GM23338 (cell line): ENCODE measurements at regions not wholly inside any gene's neighbourhood (a gene's known extent, or its start where the extent isn't known, plus 50 kb on each side); places are given as distances from the start of the nearest gene placed in this dataset.

ENCODE experiments used
- ATAC-seq: fragments of 200-7000 bp; cut with Tn5 transposase; 3 replicates; pipeline ENCODE4 v1.9.1; 2020
- DNase-seq: peaks from one replicate; pipeline ENCODE4 v3.0.0-alpha.2; 2015; ENCODE audit warnings: low spot score
- H2AFZ ChIP-seq: fragments of 200-600 bp; sonication (generic); 2 replicates; pipeline ENCODE4 v1.8.0; 2016; ENCODE audit warnings: antibody characterized with exemption, mild to moderate bottlenecking, moderate library complexity
- H3F3A ChIP-seq: fragments of 200-600 bp; sonication (generic); replicated peaks from 2 replicates; pipeline ENCODE4 v1.8.0; 2017; ENCODE audit warnings: antibody characterized with exemption, mixed run types, low read depth
- H3K27ac ChIP-seq: fragments of 200-600 bp; sonication (generic); 2 replicates; pipeline ENCODE4 v1.6.1; 2016; ENCODE audit warnings: low read depth
- H3K27me3 ChIP-seq: fragments of 200-600 bp; sonication (generic); 2 replicates; pipeline ENCODE4 v1.8.0; 2016; ENCODE audit warnings: mild to moderate bottlenecking, mixed run types, moderate library complexity; ENCODE audit not compliant: insufficient read depth
- H3K36me3 ChIP-seq: fragments of 200-600 bp; sonication (generic); 2 replicates; pipeline ENCODE4 v1.8.0; 2016; ENCODE audit warnings: mild to moderate bottlenecking; ENCODE audit not compliant: insufficient read depth
- H3K4me1 ChIP-seq: fragments of 200-600 bp; sonication (generic); 2 replicates; pipeline ENCODE4 v1.8.0; 2016; ENCODE audit warnings: mild to moderate bottlenecking, moderate library complexity; ENCODE audit not compliant: insufficient read depth
- H3K4me2 ChIP-seq: fragments of 200-600 bp; sonication (generic); 2 replicates; pipeline ENCODE4 v1.7.1; 2017; ENCODE audit warnings: mixed run types
- H3K4me3 ChIP-seq: fragments of 200-600 bp; sonication (generic); 2 replicates; pipeline ENCODE4 v1.6.1; 2016; ENCODE audit warnings: mixed run types
- H3K79me2 ChIP-seq: fragments of 200-600 bp; sonication (generic); replicated peaks from 2 replicates; pipeline ENCODE4 v1.8.0; 2017; ENCODE audit warnings: mild to moderate bottlenecking; ENCODE audit not compliant: insufficient read depth
- H3K9me2 ChIP-seq: fragments of 200-600 bp; sonication (generic); 2 replicates; pipeline ENCODE4 v1.8.0; 2017; ENCODE audit not compliant: insufficient read depth
- H4K20me1 ChIP-seq: fragments of 200-600 bp; sonication (generic); replicated peaks from 2 replicates; pipeline ENCODE4 v1.8.0; 2017; ENCODE audit warnings: mild to moderate bottlenecking; ENCODE audit not compliant: insufficient read depth
- H3K27ac Mint-ChIP-seq: 2 replicates; pipeline ENCODE4 v1.8.0; 2020; ENCODE audit warnings: inconsistent platforms, mild to moderate bottlenecking, moderate library complexity, mixed read lengths
- H3K27me3 Mint-ChIP-seq: 3 replicates; pipeline ENCODE4 v1.8.0; 2022; ENCODE audit warnings: low read depth, mild to moderate bottlenecking, moderate library complexity, mixed read lengths, inconsistent platforms; ENCODE audit not compliant: insufficient read depth, poor library complexity
- H3K36me3 Mint-ChIP-seq: 3 replicates; pipeline ENCODE4 v1.8.0; 2021; ENCODE audit warnings: low read depth, mild to moderate bottlenecking, inconsistent platforms, moderate library complexity, mixed read lengths
- H3K4me1 Mint-ChIP-seq: 3 replicates; pipeline ENCODE4 v1.8.0; 2020; ENCODE audit warnings: mild to moderate bottlenecking, inconsistent platforms, mixed read lengths
- H3K4me3 Mint-ChIP-seq: 3 replicates; pipeline ENCODE4 v1.8.0; 2021; ENCODE audit warnings: moderate library complexity, mild to moderate bottlenecking, inconsistent platforms, mixed read lengths
- H3K9me3 Mint-ChIP-seq: 3 replicates; pipeline ENCODE4 v1.8.0; 2020; ENCODE audit warnings: moderate library complexity, mild to moderate bottlenecking, inconsistent platforms, mixed read lengths
- CREB1 ChIP-seq: fragments of 250-450 bp; sonication (Bioruptor Pico); IDR thresholded peaks from 2 replicates; pipeline ENCODE4 v1.5.0; 2020; ENCODE audit warnings: low read depth, mild to moderate bottlenecking, moderate library complexity
- CTCF ChIP-seq, 2 experiments: fragments of 200-600 bp in 1 of 2; sonication (generic) in 1 of 2; conservative IDR thresholded peaks; 2 replicates each; pipeline versions ENCODE4 v1.5.1 to v1.6.1; 2016 to 2017; ENCODE audit warnings: antibody characterized with exemption in 2 of 2, low read depth in 2 of 2, mild to moderate bottlenecking in 2 of 2, moderate library complexity in 1 of 2
- EZH2 ChIP-seq: fragments of 200-600 bp; sonication (generic); IDR thresholded peaks from one replicate; pipeline ENCODE4 v1.8.0; 2017; ENCODE audit warnings: antibody characterized with exemption, mild to moderate bottlenecking, low read depth; ENCODE audit not compliant: unreplicated experiment
- EZH2phosphoT487 ChIP-seq: fragments of 200-600 bp; sonication (generic); IDR thresholded peaks from one replicate; pipeline ENCODE4 v1.8.1; 2018; ENCODE audit warnings: antibody characterized with exemption; ENCODE audit not compliant: unreplicated experiment
- NANOG ChIP-seq: IDR thresholded peaks from 2 replicates; pipeline ENCODE4 v1.6.1; 2016; ENCODE audit warnings: antibody characterized with exemption, borderline replicate concordance
- POLR2AphosphoS5 ChIP-seq: IDR thresholded peaks from 2 replicates; pipeline ENCODE4 v1.6.1; 2016; ENCODE audit warnings: antibody characterized with exemption, low read depth
- STAT1 ChIP-seq: IDR thresholded peaks from one replicate; pipeline ENCODE4 v1.6.1; 2016; ENCODE audit warnings: antibody characterized with exemption; ENCODE audit not compliant: unreplicated experiment
- ZNF114 ChIP-seq: fragments of 250-450 bp; sonication (Bioruptor Pico); IDR thresholded peaks from 2 replicates; pipeline ENCODE4 v1.5.0; 2020; ENCODE audit warnings: mild to moderate bottlenecking, moderate library complexity
- ZNF331 ChIP-seq: fragments of 250-450 bp; sonication (Bioruptor Pico); IDR thresholded peaks from 2 replicates; pipeline ENCODE4 v1.5.0; 2020; ENCODE audit warnings: low read depth, mild to moderate bottlenecking, moderate library complexity
- TF ChIP-seq, protein P1 (sequence below): IDR thresholded peaks from 2 replicates; pipeline ENCODE4 v1.6.1; 2016; ENCODE audit warnings: antibody characterized with exemption
- TF ChIP-seq, protein P2 (sequence below): IDR thresholded peaks from one replicate; pipeline ENCODE4 v1.6.1; 2018; ENCODE audit warnings: antibody characterized with exemption; ENCODE audit not compliant: unreplicated experiment

GRCh38 chr12:115204957-115205754 is 521.2 kb upstream of the TBX3 start:
- peaks cover 10% of the 10 kb centered on the region for H3K4me1 ChIP-seq
- H3K4me3 ChIP-seq, result no peak overlapping the region
- peaks cover 4% of the 10 kb centered on the region for H3K27me3 Mint-ChIP-seq
- H3K36me3 ChIP-seq, result no peaks in the 10 kb centered on the region
- DNase-seq (peak; percentile 28), ATAC-seq (peak; percentile 31; the same call in 2 of the 3 replicates)
- no peaks in the 10 kb centered on the region for H4K20me1 ChIP-seq
- H3K9me2 ChIP-seq, result no peaks in the 10 kb centered on the region
- no peak overlapping the region for H3K4me3 Mint-ChIP-seq
- H3F3A ChIP-seq, result no peaks in the 10 kb centered on the region
- H3K9me3 Mint-ChIP-seq, result no peaks in the 10 kb centered on the region; the same call in 1 of the 3 replicates
- H3K79me2 ChIP-seq, result no peaks in the 10 kb centered on the region
- H2AFZ ChIP-seq, result peak overlapping the region; percentile 84
- no peak overlapping the region for H3K27ac ChIP-seq
- peaks cover 33% of the 10 kb centered on the region for H3K4me1 Mint-ChIP-seq
- no peak for TF ChIP-seq ZNF331
- no peak for TF ChIP-seq ZNF114 (CRISPR knock-in tag)
- TF ChIP-seq CTCF (conservative IDR thresholded peaks at IDR 0.05; ENCODE audit: low read depth in 2 of 2), result no peak
- no peak for TF ChIP-seq EZH2phosphoT487
- no peak for TF ChIP-seq POLR2AphosphoS5
- no peak for TF ChIP-seq CREB1 (CRISPR knock-in tag)
- TF ChIP-seq NANOG, result no peak
- TF ChIP-seq, protein P1, sequence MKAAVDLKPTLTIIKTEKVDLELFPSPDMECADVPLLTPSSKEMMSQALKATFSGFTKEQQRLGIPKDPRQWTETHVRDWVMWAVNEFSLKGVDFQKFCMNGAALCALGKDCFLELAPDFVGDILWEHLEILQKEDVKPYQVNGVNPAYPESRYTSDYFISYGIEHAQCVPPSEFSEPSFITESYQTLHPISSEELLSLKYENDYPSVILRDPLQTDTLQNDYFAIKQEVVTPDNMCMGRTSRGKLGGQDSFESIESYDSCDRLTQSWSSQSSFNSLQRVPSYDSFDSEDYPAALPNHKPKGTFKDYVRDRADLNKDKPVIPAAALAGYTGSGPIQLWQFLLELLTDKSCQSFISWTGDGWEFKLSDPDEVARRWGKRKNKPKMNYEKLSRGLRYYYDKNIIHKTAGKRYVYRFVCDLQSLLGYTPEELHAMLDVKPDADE, result no peak
- no peak overlapping the region for H3K4me2 ChIP-seq
- no peaks in the 10 kb centered on the region for H3K27me3 ChIP-seq
- H3K27ac Mint-ChIP-seq, result no peak overlapping the region; the same call in 1 of the 2 replicates
- H3K36me3 Mint-ChIP-seq, result no peaks in the 10 kb centered on the region

DNA sequence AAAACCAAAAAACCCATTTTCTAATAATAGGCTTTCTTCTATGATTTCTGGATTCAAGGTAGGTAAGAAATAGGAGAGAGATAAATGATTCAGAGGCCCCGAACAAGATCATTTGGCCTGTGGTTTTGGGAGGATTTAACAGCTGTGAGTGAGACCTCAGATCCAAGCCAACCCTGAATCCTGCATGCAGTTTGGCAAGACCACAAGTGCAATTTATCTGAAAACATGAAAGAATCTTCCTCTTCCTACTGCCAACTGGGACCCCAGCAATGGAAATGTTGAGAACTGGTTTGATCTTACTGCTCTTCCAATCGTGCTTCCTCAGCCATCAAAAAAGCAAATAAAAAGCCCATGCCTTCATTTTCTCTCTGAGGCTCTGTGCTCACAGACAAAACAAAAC is 519.7 kb upstream of the TBX3 start:
- DNase-seq, result no peak
- TF ChIP-seq POLR2AphosphoS5, result no peak
- TF ChIP-seq NANOG, result no peak
- TF ChIP-seq, protein P1, result no peak
- TF ChIP-seq EZH2, result no peak
- TF ChIP-seq, protein P2, sequence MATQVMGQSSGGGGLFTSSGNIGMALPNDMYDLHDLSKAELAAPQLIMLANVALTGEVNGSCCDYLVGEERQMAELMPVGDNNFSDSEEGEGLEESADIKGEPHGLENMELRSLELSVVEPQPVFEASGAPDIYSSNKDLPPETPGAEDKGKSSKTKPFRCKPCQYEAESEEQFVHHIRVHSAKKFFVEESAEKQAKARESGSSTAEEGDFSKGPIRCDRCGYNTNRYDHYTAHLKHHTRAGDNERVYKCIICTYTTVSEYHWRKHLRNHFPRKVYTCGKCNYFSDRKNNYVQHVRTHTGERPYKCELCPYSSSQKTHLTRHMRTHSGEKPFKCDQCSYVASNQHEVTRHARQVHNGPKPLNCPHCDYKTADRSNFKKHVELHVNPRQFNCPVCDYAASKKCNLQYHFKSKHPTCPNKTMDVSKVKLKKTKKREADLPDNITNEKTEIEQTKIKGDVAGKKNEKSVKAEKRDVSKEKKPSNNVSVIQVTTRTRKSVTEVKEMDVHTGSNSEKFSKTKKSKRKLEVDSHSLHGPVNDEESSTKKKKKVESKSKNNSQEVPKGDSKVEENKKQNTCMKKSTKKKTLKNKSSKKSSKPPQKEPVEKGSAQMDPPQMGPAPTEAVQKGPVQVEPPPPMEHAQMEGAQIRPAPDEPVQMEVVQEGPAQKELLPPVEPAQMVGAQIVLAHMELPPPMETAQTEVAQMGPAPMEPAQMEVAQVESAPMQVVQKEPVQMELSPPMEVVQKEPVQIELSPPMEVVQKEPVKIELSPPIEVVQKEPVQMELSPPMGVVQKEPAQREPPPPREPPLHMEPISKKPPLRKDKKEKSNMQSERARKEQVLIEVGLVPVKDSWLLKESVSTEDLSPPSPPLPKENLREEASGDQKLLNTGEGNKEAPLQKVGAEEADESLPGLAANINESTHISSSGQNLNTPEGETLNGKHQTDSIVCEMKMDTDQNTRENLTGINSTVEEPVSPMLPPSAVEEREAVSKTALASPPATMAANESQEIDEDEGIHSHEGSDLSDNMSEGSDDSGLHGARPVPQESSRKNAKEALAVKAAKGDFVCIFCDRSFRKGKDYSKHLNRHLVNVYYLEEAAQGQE, result no peak
- no peak for TF ChIP-seq EZH2phosphoT487
- TF ChIP-seq STAT1, result no peak
- no peak for TF ChIP-seq ZNF331
- no peak for TF ChIP-seq ZNF114 (CRISPR knock-in tag)

More for the DNA sequence above, 519.7 kb upstream of the TBX3 start:
- Histone ChIP-seq H3F3A (no peaks in the 10 kb centered on the region), H3K4me3 (no peak overlapping the region), H3K4me1 (peaks cover 23% of the 10 kb centered on the region), H2AFZ (peak overlapping the region; percentile 80; the same call in 1 of the 2 replicates), H3K79me2 (no peaks in the 10 kb centered on the region), H3K27ac (no peak overlapping the region), H3K4me2 (no peak overlapping the region), H3K27me3 (no peaks in the 10 kb centered on the region), H3K36me3 (no peaks in the 10 kb centered on the region), H4K20me1 (no peaks in the 10 kb centered on the region), H3K9me2 (no peaks in the 10 kb centered on the region)
- Mint-ChIP-seq H3K4me1 (peaks cover 45% of the 10 kb centered on the region), H3K27me3 (peaks cover 4% of the 10 kb centered on the region), H3K36me3 (no peaks in the 10 kb centered on the region), H3K4me3 (no peak overlapping the region), H3K9me3 (no peaks in the 10 kb centered on the region; the same call in 1 of the 3 replicates), H3K27ac (no peak overlapping the region)
- ATAC-seq, result no peak
